ENCODE measurements at regions not wholly inside any gene's neighbourhood (a gene's known extent, or its start where the extent isn't known, plus 50 kb on each side); places are given as distances from the start of the nearest gene placed in this dataset.
"Not testable (repeated sequence)": the region's sequence is repeated elsewhere in the genome, so short reads cannot be mapped to it uniquely, and the experiment has no call there.

- no peak overlapping the region for H3K4me3 ChIP-seq (ENCODE audit: low read depth, low read length)
Measured at GRCh38 chr1:30138891-30139290, 584.5 kb downstream of the MATN1 start.

- no peak overlapping the region for H3K4me3 ChIP-seq (ENCODE audit: low read depth, low read length)
Measured at GRCh38 chr1:30137001-30137400, 586.4 kb downstream of the MATN1 start.

- H3K4me3 ChIP-seq (ENCODE audit: low read depth, low read length): no peak overlapping the region
Measured at GRCh38 chr1:30135698-30136097, 587.7 kb downstream of the MATN1 start.

- H3K4me3 ChIP-seq (ENCODE audit: low read depth, low read length): no peak overlapping the region
Measured at GRCh38 chr1:30134466-30135217, 588.7 kb downstream of the MATN1 start.

- H3K4me3 ChIP-seq (ENCODE audit: low read depth, low read length): no peak overlapping the region
Measured at GRCh38 chr1:30133414-30134055, 589.9 kb downstream of the MATN1 start.

- H3K4me3 ChIP-seq (ENCODE audit: low read depth, low read length): no peak overlapping the region
Measured at GRCh38 chr1:30132602-30133286, 590.6 kb downstream of the MATN1 start.

GRCh38 chr1:30130566-30130965 lies 592.8 kb downstream of the MATN1 start:
- not testable (repeated sequence) for H3K4me3 ChIP-seq (ENCODE audit: low read depth, low read length)

- no peak overlapping the region for H3K4me3 ChIP-seq (ENCODE audit: low read depth, low read length)
Measured at GRCh38 chr1:30130099-30130498, 593.3 kb downstream of the MATN1 start.

GRCh38 chr1:30129421-30130055 lies 593.8 kb downstream of the MATN1 start:
- no peak overlapping the region for H3K4me3 ChIP-seq (ENCODE audit: low read depth, low read length)

GRCh38 chr1:30129001-30129408 lies 594.4 kb downstream of the MATN1 start:
- no peak overlapping the region for H3K4me3 ChIP-seq (ENCODE audit: low read depth, low read length)

- no peak overlapping the region for H3K4me3 ChIP-seq (ENCODE audit: low read depth, low read length)
Measured at GRCh38 chr1:30126848-30127247, 596.5 kb downstream of the MATN1 start.

GRCh38 chr1:30125821-30126170 lies 597.6 kb downstream of the MATN1 start:
- H3K4me3 ChIP-seq (ENCODE audit: low read depth, low read length): no peak overlapping the region

GRCh38 chr1:30125021-30125820 lies 598.2 kb downstream of the MATN1 start:
- no peak overlapping the region for H3K4me3 ChIP-seq (ENCODE audit: low read depth, low read length)

- H3K4me3 ChIP-seq (ENCODE audit: low read depth, low read length): no peak overlapping the region
Measured at GRCh38 chr1:30123896-30124295, 599.5 kb downstream of the MATN1 start.

- H3K4me3 ChIP-seq (ENCODE audit: low read depth, low read length): no peak overlapping the region
Measured at GRCh38 chr1:30123036-30123435, 600.3 kb downstream of the MATN1 start.

- H3K4me3 ChIP-seq (ENCODE audit: low read depth, low read length): no peak overlapping the region
Measured at GRCh38 chr1:30120245-30121000, 603.0 kb downstream of the MATN1 start.

- no peak overlapping the region for H3K4me3 ChIP-seq (ENCODE audit: low read depth, low read length)
Measured at GRCh38 chr1:30117685-30118084, 605.7 kb downstream of the MATN1 start.

GRCh38 chr1:30111431-30111830 lies 612.0 kb downstream of the MATN1 start:
- no peak overlapping the region for H3K4me3 ChIP-seq (ENCODE audit: low read depth, low read length)

- no peak overlapping the region for H3K4me3 ChIP-seq (ENCODE audit: low read depth, low read length)
Measured at GRCh38 chr1:30110846-30111245, 612.5 kb downstream of the MATN1 start.

GRCh38 chr1:30109853-30110252 lies 613.5 kb downstream of the MATN1 start:
- no peak overlapping the region for H3K4me3 ChIP-seq (ENCODE audit: low read depth, low read length)

Measured in iPS-11a (cell line).